NCI-H187 (cell line): ENCODE measurements at regions not wholly inside any gene's neighbourhood (a gene's known extent, or its start where the extent isn't known, plus 50 kb on each side); places are given as distances from the start of the nearest gene placed in this dataset.
A peak's percentile ranks its signal among the peaks of the same experiment; 100 is the strongest.
"Not testable (repeated sequence)": the region's sequence is repeated elsewhere in the genome, so short reads cannot be mapped to it uniquely, and the experiment has no call there.

Experiments
- DNase-seq, 2 experiments: peaks; one replicate each; lab custom pipeline; 2025; lab: John Stamatoyannopoulos, UW

DNA sequence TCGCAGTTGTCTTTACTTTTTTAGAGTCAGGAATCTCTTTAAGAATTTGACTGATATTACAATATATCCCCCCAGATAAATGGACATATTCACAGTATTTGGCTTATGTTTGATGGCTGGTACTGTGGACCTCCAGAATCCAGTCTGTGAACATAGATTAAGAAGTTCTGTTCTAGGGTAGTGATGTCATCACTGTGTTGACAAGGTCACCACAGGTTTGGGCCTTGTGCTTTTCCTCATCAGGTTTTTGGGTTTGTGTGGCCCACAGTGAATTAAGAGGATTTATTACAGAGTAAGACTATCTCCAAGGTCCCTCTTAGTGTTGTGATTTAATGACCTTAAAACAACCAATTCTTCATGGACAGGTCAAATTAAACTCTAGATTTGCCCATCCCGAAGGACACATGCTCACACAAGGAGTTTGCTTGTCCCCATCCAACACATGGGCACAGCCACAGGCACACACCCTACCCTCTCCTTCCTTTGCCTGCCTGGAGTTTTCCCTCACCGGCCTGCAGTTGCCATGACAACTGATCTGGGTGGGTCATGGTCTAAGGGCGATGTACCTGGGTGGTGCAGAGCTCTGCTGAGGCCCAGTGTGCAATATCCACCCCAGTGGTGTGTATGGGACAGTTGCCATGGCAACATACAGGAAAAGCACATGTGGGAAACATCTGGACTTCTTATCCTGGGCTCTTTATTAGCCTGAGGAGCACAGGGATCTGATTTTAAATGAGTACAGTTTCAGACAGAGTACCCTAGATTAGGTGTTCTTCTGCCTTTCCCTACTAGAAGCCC lies 98.6 kb downstream of the NAV1 start:
- no peak for DNase-seq

DNA sequence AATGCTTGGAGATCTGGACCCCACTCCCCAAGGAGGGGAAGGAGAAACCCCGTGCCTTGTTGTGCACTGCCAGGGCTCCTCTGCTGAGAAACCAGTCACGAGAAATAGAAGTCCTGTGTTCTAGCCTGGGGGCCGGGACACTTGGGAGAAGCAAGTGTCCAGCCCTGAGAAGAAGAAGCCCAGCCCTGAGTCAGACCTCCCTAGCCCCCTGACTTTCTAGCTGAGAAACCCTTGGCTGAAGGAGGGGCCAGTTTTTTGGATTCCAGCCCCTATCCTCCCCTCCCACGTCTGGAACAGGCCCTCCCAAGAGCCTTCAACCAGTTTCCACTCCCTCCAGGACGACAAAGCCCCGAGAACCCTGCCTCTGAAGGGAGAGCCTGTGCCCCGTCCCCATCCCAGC lies 100.5 kb downstream of the NAV1 start:
- DNase-seq = no peak

DNA sequence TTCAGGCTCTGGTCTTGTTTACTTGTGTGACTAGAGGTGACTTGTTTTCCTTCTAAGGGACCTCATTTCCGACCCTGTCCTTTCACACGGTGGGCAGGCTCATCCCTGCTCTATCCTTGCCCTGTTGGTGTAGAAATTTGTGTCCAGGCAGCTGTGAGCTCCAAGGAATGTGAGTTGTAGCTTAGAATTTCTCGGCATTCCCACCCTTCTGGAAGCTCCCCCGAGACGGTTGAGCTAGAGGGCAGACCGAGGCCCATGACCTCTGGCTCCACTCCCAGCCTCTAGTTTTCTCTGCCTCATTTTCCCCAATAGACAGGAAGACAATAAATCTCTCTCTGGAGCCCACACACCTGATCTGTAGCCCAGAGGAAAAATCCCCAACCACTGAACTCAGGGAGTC lies 100.9 kb downstream of the NAV1 start:
- DNase-seq = no peak

DNA sequence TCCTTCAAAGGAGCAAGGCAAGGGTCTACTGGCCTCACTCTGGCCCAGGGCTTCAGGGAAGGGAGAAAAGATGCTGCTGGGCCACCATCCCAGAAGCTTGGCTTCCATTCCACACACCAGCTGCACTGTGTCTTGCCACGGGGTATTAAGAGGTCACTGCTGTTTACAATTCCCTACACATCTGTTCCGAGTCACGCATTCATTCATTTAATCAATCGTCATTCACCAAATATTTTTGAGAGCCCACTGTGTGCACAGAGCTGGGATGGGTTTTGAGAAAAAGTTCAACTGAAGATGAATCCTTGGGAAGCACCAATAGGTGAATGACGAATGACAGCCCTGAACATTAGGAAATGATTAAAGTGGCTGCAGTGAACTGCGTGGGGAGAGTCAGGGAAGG lies 101.7 kb downstream of the NAV1 start:
- no peak for DNase-seq

DNA sequence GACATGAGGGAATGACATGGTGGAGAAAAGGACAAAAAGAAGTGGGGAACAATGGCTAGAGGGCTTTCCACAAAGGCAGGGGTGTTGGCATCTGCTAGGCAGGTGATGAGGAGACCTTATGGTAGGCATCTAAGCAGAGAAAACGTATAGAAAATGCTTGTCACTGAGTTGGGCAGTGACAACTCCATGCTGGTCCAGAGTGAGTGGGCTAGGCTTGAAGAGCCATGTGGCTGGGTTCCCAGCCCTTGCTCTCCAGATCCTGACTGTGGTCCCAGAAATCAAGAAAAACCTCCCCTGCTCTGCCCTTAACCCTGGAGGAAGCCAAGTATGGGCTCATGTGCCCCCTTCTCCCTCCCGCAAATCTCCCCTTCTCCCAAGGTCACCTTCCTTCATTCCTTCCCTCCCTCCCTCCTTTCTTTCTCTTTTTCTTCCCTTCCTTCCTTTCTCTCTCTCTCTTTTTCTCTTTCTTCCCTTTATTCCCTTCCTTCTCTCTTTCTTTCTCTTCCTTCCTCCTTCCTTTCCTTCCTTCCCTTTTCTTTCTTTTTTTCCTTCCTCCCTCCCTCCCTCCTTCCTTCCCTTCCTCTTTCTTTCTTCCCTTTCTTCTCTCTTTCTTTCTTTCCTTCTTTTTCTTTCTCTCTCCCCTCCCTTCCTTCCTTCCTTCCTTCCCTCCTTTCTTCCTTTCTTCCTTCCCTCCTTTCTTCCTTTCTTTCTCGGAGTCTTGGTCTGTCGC lies 102.8 kb downstream of the NAV1 start:
- no peak for DNase-seq

DNA sequence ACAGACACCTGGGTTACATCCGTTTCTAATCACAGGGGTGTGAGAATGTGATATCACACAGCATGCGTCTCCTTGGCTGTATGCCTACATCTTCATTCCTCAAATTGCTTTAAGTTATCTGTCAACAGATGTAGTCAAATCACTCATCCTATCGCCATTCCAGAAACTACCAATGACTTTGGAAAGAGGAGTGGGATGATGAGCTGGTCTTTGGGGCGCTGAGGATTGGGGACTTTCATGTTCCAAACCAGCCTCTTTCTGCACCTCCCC lies 104.8 kb downstream of the NAV1 start:
- DNase-seq = no peak

DNA sequence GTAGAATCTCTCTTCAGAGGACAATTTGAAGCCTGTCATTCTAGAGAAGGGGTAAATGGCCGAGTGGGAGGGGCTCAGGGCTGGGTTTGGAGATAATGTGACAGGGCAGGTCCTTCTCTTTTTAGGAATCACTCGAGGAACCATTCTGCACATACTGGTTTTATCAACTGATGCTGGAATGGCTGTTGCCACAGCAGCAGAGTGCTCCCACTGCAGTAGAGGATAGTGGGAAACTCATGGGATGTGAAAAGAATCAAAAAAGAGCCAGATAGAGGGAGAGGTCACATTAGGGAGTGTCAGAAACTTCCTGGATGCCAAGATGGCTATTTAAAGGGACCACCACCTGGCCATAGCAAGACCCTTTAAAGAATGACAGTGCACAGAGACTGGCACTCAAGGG lies 105.3 kb downstream of the NAV1 start:
- no peak for DNase-seq

DNA sequence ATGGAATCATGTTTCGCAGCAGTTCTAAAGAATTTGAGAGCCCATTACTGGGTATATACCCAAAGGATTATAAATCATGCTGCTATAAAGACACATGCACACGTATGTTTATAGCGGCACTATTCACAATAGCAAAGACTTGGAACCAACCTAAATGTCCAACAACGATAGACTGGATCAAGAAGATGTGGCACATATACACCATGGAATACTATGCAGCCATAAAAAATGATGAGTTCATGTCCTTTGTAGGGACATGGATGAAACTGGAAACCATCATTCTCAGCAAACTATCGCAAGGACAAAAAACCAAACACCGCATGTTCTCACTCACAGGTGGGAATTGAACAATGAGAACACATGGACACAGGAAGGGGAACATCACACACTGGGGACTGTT lies 106.1 kb downstream of the NAV1 start:
- DNase-seq = not testable (repeated sequence)

DNA sequence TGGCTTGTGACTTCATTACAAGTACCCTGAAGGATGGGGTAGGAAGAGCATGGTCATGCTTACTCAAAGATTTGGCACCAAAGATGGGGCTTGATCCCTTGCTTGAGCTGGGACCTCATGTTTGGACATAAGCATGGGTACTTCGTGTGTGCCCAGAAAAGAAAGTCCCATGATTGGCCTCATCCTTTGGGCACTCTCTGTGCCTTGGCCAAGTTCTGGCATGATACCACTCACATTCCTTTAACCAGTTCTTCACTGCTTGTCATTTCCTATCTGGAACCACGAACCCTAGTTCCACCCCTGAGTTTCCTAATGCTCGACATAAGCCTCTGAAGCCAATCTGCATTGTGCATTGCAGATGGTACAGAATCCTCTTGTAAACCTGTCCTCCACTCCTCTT lies 107.0 kb downstream of the NAV1 start:
- DNase-seq = no peak

DNA sequence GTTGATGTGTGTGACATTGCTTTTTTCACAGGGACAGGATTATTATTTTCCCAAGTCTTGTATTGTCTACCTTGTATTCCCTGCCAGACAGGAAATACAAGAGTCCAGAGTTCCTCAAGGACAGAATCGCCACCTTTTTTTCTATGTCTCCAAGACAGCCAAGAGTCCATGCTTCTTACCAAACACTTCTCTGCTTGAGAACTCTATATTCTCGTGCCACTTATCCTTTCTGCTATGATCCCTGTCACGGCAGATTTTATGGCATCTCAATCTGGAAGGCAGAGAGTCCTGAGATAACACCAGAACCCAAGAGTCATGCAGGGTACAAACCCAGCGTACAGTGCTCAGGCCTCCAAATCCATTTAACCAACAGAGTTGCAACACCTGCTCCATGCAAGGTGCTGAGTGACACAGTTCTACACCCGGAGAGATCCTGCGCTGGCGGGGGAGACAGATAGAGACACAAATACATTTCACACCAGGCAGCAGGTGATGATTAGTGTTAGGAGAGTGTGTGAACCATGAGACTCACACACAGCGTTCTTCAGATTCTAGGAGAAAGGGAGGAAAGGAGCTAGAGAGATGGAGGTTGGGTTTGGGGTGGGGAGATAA lies 107.6 kb downstream of the NAV1 start:
- DNase-seq = no peak

DNA sequence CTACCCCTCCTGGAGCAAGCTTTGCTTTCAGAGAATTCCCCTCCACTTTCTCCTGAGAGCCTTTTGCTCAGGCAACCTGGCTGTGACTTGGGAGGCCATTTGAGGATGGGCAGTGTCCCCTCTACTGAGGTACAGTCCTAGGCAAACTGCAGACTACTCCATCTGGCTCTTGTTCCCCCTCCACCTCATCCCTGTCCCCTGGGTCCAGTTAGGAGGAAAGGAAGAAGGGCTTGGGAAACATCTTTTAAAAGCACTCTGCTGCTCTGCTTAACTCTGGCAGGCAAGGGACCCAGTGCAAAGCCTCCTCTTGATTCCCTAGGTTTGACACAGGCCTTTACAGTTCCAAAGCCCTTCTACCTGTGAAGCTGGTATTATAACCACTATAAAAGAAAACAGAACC lies 108.2 kb downstream of the NAV1 start:
- no peak for DNase-seq

DNA sequence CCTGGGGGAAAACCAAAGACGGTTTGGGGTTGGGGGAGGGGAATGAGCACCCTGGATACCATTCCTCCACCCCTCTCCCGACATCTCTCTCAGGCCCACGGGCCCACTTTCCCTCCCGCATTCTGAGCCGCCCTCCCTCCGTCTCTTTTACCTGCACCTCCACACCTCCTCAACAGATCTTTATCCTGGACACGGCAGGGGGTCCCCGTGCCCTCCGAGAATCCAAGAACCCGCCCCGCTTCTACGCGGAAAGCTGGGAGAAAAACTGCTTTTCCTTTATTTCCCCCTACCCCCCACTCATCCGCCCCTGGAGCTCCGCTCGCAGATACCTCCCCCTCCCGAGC lies 108.8 kb downstream of the NAV1 start:
- DNase-seq = no peak

DNA sequence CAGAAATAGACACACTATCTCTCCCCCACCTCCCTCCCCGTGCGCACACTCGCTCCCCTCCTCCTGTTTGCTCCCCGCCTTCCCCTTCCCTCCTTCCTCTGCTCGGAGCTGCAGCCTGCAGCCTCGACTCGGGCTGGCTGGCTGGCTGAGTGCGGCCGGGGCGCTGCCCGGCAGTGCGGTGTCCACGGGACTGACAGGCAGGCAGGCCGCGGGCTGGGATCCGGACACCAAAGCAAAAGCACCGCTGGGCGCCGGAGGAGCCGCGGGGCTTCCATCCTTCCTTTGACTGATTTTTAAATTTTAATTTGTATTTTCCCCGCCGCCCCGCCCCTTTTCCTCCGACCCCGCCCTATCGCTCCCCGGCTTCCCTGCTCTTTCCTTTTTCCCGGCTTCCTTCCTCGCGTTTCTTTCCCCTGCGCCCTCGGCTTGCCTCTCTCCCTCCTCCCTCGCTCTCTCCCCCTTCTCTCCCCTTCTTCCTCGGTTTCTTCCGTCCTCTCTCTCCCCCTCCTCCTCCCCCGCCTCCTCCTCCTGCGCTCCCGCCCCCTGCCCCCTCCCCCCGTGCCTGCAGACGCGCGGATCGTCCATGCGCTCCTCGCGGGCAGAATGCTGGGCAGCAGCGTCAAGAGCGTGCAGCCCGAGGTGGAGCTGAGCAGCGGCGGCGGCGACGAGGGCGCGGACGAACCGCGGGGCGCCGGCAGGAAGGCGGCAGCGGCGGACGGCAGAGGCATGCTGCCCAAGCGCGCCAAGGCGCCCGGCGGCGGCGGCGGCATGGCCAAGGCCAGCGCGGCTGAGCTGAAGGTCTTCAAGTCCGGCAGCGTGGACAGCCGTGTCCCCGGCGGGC lies 109.4 kb downstream of the NAV1 start:
- DNase-seq = no peak

DNA sequence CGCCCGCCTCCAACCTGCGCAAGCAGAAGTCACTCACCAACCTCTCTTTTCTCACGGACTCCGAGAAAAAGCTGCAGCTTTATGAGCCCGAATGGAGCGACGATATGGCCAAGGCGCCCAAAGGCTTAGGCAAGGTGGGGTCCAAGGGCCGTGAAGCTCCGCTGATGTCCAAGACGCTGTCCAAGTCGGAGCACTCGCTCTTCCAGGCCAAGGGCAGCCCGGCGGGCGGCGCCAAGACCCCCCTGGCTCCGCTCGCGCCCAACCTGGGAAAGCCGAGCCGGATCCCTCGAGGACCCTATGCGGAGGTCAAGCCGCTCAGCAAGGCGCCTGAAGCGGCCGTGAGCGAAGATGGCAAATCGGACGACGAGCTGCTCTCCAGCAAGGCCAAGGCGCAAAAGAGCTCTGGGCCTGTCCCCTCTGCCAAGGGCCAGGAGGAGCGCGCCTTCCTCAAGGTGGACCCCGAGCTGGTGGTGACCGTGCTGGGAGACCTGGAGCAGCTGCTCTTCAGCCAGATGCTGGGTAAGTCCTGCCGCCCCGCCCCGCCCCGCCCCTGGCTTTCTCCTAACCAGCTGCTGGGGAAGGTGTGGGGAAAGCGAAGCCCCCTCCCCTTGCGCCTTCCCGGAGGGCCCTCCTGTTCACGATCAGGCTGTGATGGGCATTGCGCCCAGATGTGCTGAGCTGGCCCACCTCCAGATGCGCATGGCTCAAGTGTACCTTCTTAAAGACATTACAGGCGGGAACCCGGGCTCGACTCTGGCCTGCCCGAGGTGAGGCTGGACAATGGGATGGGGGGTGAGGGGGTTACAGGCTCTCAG lies 110.2 kb downstream of the NAV1 start:
- no peak for DNase-seq

DNA sequence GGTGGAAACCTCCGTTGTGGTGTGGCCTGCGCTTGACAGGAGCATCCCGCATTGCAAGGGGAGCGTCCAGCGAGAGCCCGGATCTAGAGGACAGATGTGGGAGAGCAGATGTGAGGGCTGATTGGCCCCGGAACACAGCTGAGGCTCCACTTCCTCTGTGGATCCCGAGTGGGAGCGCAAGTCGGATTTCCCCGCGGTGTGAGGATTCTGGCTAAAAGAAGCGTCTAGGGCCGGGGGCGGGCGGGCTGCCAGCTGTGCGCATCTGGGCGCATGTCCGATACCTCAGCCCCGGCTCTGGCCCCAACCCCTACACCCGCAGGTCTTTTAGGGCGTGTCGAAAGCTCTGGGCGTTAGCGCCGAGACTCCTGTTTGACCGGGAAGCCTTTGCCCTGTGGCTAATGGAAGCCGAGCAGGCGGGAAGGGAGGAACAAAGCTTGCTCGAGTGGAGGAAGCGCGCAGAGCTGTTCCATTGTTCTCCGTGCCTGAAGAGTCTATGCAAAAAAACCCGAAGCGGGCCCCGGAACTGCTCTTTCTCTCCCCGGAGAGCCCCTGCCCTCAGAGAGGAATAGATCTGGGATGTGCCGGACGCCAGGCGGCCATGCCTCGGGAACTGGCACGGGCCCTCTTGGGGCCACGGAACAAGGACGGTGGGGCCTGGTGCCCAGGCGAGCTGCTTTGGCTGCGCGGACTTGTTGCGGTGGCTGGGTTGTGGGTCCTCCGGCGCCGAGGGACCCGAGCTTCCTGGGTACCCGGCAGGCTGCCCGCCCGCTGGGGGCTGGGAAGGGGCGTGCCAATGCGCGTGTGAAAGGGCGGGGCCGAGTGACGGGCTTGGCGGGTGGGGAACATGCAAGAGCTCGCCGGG lies 111.1 kb downstream of the NAV1 start:
- peak in 1 of 2 experiments; percentile 61 for DNase-seq

DNA sequence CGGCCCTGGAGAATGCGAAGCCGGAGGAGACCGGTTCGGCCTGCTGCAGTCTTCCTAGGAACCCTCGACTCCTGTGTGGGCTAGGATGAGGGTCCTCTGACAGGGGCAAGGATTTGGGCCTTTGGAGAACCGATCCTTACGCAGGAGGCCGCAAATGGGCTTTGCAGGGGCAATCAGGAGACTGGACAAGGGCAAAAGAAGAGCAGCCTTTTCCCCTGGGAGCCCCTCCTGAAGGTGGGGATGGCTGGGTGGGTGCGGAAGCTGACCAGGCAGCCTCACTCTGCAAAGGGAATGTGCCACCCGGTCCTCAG lies 111.7 kb downstream of the NAV1 start:
- DNase-seq = no peak

DNA sequence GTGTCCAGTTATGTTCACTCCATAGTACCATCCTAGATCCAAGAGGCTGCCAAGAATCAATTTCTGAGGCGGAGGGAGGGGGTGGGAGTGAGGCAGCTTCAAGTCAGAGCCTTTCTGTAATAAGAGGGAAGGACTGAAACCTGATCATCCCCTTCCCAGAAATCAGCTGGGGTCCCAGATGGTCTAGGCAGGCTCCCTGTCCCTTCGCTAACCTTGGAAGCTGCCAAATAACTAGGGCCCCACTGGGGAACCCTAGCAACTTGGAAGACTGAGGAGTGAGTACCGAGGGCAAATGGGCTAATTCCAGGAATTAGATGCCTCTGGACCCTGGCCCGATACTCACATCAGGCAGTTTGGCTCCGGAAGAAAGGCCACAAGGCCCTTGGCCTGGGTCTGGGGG lies 113.3 kb downstream of the NAV1 start:
- DNase-seq = no peak

DNA sequence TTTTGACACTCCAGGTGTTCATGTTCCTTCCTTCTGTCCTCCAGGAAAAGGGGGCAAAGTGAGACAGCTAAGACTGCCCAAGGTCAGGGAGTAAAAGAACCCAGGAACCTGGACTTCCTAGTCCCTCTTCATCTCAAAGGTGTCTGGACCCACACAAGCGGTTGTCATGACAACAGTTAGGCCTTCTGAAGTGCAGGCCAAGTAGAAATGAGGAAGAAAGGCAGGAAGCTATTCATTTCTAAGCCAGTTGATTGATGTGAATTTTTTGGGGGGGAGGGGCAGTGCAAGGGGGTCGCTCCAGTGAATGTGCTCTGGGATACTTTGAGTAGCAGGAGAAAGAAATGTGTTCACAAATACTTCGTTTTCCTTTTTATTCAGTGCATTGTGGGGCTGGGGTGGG lies 114.3 kb downstream of the NAV1 start:
- DNase-seq = no peak

DNA sequence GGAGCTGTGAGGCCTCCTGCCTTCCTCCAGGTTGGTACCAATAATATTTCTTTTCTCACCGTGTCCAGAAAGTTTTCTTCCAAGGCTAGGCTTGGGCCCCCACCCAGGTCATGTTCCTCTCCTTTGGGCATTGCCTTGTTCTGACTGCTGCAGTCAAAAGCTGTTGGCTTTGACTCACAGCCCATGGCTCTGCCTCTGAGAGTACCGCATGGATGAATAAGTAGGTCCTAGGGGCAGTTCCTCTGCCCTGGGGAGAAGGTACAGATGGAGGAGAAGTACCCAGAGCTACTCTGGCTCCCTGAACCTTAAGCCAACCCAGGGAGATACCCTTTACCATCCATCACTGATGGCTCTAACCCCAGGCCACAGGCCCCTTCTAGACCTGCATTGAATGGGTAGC lies 115.0 kb downstream of the NAV1 start:
- DNase-seq = no peak

DNA sequence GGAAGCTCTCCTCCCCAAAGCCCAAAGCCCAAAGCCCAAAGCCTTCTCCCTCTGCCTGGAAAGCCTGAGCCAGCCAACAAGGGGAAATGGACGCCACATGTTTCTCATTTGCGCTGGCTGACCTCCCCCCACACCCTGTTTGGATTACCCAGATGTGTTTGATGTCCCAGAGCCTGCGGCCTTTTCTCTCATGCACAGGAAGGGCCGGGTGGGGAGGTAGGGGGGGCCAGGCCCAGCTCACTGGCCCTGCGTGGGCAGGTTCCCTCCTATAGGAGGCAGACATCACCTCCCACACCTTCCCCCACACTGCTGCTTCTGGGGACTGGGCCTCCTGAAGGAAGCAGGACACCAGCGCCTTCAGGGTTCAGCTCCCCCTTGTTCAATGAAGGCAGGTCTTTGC lies 116.3 kb downstream of the NAV1 start:
- no peak for DNase-seq

DNA sequence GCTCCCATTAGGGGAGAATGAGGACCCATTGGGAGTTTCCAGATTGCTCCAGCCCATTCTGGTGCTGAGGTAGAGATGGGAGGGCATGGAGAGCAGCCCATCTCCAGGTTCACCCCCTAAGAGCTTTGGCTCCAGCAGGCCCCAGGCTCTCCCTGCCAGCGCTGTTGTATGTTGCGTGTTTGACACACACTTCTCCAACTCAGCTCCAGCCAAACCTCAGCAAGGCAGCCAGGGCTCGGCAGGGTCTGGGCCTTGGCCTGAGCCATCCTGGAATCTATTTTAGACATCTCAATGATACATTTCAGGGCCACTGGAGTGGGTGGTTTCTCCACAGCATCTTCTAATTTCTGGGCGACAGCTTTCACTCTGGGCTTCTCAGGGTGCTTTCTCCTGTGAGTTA lies 117.0 kb downstream of the NAV1 start:
- DNase-seq = no peak
